Stimulated activated CD4-positive, alpha-beta T cell treated with anti-CD3 and anti-CD28 coated beads, Interleukin-12 subunit alpha, Interleukin-12 subunit beta, amount 100 ng/mL, for 4 hours (primary cell): ENCODE measurements at regions not wholly inside any gene's neighbourhood (a gene's known extent, or its start where the extent isn't known, plus 50 kb on each side); places are given as distances from the start of the nearest gene placed in this dataset.
"Not testable (repeated sequence)": the region's sequence is repeated elsewhere in the genome, so short reads cannot be mapped to it uniquely, and the experiment has no call there.

Experiments
- DNase-seq: peaks from one replicate; pipeline ENCODE4 v3.0.0-alpha.2; 2020

DNA sequence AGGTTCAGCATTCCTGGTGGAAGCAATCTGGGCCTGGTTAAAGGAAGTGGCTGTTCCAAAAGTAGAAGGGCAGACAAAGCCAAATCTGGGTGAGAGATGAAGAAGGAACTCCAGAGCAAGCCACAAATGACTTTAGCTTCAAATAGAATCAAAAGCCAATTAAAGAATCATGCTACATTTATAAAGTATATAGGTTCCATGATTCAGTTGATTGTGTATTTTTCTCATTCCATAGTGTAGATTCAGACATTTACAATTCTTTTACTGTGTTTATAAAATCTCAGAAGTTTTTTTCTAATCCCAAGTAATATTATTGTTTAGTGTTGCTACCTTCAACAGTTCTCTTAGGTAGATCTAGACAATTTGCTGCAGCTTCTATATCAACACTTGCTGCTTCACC, 262.0 kb downstream of the PLK2 start:
- DNase-seq: no peak

DNA sequence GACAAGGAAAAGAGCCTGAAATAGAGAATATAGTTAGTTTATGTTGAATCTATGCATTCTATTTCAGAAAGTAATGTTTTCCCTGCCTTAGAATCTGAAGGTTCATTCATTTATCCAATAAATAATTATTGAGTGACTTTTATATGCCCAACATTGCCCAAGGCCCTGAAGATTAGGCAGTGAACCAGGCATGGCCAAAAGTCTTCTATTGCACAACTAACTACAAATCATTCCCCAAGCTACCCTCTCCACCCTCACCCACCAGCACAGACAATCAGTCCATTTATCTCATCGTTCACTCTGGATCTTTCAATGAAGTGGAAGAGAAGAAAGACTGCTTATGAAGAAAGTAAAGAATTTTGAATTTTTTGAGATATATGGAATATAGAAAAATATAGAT, 268.4 kb downstream of the PLK2 start:
- DNase-seq: no peak

DNA sequence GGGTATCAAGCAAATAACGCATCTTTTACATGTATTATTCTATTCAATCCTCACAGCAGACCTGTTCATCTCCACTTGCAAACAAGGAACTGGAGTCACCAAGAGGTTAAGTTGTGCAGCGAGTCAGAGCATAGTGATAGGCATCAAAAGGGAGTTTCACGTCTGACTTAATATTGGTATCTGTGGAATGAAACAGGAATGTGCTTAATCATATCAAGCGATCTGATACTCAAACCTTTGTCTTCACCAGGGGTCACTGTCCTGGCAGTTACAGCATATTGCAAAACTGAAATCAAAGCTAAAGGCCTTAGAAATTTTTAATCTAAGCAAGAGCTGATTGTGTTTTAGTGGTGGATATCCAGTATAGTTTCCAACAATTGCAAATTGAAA, 271.6 kb downstream of the PLK2 start:
- no peak for DNase-seq

DNA sequence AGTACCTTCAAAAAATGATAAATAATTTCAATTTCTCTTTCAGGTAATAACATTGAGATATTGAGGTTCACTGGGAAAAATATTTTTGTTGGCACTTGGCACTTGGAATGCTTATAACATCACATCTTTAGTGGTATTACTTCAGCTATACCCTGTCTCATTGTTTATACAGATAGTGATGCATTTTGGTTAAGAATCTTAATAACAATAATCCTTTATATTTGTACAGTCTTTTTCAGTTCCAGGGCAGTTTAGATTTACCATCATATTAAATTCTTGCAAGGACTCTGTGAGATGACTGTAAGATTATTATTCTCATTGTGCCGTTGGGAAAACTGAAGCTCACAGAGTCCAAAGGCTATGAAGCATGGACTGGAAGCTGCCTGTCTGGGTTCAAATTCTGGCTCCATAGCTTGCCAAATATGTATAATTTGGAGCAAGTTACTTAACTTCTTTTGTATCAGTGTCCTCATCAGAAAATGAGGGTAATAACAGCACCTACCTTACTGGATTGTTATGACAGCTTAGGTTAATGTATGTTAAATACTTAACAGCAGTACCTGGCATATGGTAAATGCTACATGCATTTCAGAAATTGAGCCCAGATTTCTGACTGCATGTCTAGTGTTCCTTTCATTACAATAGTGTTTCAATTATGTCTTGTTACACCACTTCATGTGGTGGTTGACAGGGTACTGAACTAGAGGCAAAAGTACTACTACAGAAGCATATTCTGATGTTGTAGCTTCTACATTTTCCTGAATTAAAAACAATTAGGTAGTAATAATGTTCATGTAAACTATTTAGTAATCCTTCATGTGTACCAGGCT, 272.2 kb downstream of the PLK2 start:
- DNase-seq: no peak

DNA sequence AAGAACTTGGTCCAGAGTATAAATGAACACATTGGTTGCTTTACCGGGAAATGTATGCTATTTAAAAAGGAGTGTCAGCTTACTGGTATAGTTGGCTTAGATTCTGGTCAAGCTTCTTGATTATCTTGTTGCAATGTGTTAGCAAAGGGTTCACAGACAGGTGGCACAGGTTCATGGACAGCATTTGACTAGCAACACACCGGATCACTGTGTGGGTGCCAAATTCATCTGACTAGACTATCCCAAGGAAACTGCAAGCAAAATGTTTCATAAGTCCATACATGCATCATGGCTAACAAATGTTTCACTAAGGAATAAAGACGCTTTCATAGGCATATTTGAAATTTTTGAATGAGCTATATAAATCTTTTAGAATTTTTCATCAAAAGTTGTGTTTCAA, 274.1 kb downstream of the PLK2 start:
- DNase-seq: no peak

DNA sequence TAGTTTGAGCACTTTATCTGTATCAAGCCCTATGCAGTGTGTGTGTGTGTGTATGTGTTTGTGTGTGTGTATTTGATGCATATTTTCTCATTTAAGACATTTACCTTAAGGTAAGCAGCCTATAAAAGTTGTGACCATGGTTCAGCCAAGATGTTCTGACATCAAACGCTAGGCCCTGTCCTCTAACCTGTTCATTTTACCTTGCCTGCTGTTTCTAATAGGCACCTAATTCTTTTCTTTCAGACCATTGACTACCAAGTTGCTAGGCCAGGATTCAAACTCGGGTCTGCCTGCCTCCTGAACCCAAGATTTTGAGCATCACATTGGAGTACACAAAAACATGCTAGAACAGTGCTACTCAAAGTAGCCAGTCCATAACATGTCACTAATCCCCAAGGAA, 274.5 kb downstream of the PLK2 start:
- no peak for DNase-seq

DNA sequence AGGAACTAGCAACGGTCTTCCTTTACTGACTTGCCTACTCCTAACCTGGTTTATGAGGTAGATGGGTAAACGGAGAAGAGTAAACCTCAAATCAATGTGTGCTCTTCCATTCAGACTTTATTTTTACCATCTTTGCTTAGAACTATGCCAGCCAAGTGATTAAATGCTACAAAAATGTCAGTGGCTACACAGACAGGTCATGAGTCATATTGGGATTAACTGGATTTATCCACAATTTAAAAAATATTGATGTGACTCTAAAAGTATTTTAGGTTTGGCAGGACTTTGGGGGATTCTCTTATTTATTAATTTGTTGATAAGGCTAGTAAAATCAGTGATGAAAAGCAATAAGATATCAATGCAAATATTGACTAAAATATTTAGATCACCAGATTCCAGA, 275.0 kb downstream of the PLK2 start:
- DNase-seq: no peak

DNA sequence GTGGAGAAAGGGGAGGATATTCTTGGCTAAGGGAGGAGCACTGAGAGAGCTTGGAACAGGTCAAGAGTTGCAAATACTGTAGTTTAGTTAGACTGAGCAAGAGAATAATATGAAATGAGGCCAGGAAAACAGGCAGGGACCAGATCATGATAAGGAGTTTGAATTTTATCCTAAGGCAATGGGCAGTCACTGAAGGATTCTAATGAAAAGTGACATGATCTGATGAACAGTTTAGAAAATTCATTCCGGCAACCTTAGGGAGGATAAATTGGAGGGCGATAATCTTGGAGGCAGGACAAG, 276.1 kb downstream of the PLK2 start:
- no peak for DNase-seq

DNA sequence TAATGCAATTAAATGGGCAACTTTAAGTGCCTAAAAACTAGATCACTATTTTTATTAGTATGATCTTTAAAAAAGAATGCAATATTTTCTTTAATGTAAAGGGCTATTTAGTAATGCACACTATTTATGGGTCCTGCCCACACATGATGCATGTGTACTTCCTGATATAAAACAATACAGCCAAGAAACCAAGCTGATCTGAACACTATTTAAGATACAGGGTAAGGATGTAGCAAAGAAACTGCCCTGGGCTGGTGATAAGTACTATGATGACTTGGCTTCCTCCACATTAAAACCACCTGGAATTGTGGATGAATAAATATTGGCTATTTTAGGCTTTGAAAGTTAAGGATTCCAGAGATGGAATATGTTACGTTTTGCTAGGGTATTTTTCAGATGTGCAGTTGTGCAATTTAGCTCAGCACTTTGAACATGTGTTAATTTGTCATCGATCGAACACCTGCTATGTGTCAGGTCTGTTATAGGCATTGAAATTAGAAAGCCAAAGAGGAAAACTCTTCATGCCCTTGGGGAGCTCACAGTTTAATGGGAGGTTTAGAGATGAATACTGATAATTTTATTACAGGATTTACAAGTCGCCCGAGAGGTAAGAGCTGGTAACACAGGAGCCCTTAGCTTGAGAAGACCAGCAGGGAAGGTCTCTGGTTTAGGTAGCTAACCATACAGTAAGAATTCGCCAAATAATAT, 276.7 kb downstream of the PLK2 start:
- DNase-seq: no peak

DNA sequence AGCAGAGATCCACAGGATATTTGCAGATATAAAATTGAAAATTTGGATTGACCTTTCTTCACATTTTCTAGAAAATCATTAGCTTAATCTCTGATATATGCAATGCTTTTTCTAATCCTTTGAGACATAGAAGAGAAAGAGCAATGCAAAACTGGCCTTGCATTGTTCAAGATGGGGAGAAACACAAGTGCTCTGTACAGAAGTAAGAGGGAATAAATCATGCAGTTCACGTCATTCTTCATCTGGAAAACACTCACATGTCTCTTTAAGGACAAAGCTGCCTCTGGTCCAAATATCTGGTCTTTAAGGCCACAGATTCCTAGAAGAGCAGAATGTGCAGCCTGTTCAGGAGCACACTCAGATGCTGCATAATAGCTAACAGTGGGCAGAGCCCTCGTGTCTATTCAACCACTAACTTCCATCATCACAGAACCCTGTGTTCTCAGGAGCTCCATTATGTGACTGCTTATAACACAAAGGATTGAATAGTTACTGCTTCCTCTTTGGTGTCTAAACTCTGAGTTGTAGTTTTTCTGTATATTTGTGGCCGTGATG, 277.5 kb downstream of the PLK2 start:
- no peak for DNase-seq

DNA sequence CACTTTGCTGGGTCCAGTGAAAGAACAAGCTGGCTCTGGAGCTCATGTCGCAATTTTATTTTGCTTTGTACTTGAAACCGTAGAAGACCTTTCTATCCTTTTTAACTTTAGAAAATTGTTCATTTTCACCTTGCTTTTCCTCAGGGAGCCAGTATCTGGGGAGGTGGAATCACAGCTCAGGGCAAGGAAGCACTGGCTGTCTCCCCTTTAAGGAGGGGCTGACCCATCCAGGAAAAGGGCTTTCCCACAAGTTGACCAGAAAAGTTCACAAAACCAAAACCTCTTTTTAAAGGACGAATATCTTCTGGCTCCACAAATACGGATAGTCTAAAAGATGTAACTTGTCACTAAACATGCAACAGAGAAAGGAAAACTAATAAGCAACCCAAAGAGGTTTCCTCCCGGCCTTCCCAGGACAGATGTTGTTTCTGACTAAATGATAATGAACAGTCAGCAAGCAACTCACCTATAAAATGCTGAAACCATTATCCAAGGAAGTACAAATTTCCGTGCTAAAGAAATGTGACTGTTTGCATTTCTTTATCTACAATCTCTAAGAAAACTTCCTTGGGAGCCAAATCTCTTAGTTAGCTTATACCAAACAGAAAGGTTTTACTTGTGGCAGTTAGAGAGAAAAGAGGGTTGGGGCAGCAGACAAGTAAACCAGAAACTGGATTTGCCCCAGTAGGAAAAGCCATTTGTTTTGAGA, 278.2 kb downstream of the PLK2 start:
- DNase-seq: no peak

DNA sequence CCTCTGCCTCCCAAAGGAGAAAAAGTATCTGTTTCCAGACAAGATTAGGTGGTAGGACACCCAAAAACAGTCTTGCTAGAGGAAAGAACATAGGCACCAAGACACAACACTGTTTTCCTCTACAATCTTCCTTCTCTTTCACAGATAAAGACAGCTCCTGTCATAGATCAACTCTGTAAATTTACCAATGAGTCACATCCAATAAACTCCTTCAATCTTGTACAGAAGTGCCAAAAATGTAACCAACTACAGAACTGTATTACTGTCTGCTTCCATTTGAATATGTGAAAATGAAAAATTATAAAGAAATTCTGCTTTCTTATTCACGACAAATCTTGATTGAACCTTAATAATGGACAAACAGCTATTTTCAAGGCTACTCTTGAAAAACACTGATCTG, 286.9 kb downstream of the PLK2 start:
- DNase-seq: no peak

DNA sequence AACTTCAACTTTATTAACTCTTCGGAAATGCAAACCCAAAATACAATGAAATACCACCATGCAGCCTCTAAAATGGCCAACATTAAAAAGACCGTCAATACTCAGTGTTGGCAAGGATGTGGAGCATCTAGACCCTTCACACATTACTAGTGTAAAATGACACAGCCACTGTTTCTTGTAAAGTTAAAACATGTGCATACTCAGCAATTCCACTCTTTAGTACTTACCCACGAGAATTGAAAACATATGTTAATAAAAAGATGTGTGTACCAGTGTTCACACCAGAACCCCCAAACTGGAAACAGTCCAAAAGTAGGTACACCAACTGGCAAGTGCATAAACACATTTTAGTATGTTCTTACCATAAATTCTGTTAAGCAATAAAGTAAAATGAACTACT, 294.7 kb downstream of the PLK2 start:
- no peak for DNase-seq

DNA sequence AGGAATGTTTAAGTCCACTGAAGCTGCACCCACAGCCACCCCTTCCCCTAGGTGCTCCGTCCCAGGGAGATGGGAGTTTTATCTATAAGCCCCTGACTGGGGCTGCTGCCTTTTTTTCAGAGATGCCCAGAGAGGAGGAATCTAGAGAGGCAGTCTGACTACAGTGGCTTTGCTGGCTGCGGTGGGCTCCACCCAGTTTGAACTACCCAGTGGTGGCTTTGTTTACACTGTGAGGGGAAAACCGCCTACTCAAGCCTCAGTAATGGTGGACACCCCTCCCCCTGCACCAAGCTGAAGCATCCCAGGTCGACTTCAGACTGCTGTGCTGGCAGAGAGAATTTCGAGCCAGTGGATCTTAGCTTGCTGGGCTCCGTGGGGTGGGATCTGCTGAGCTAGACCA, 298.0 kb downstream of the PLK2 start:
- DNase-seq: not testable (repeated sequence)

DNA sequence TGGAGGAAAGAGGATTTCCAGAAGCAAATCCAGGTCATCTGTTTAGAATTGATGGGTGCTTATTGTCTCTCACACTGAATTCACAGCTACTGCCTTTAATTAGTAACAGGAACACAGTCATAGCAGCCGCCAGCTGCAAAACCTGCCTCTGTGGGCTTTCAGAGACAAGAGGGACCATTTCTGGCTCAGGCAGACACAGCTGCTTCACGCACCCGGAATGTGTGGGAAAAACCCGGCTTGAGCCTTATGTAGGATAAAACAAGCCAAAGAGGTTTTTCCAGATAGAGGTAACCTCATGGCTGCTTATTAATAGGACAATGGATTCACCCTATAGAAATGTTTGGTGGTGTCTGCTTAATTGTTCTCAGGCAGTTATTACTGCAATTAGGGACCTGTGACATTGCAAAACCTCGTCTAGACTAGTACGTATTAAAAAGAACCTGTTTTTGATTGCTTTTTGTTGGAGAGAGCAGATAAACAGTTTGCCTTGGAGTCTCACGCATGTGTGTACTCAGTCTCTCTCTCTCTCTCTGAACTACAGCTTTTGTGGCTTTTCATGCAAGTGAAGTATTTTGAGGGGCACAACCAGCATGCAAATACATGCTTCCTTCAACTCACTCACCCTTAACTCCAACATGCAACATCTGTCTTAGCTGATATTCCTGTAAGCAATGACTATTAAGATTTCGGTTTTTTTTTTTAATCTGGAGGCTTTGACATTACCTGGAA, 302.7 kb downstream of the PLK2 start:
- DNase-seq: no peak

DNA sequence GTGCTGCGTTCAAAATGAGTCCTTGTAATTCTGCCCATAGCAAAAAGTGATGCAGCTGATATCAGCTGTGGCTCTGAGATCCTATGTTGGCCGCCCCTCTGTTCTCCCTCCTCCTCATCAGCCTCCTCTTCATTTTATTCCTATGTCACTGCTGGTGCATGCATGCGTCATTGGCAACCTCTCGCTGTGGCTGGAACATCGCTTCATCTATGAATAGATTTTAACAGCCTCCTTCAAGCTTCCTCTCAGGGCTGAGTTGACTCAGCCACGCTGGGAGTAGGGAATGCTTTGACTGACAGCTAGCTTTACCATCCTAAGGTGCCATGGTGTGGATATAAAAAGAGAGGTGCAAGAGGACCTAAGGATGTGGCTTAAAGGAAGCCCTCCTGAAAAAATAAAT, 303.5 kb downstream of the PLK2 start:
- DNase-seq: no peak

DNA sequence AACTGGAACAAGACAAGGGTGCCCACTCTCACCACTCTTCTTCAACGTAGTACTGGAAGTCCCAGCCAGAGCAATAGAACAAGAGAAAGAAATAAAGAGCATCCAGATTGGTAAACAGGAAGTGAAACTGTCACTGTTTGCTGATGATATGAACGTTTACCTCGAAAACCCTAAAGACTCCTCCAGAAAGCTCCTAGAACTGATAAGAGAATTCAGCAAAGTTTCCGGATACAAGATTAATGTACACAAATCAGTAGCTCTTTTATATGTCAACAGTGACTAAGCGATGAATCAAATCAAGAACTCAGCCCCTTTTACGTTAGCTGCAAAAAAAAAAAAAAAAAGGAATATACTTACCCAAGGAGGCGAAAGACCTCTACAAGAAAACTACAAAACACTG, 306.6 kb downstream of the PLK2 start:
- DNase-seq: no peak

DNA sequence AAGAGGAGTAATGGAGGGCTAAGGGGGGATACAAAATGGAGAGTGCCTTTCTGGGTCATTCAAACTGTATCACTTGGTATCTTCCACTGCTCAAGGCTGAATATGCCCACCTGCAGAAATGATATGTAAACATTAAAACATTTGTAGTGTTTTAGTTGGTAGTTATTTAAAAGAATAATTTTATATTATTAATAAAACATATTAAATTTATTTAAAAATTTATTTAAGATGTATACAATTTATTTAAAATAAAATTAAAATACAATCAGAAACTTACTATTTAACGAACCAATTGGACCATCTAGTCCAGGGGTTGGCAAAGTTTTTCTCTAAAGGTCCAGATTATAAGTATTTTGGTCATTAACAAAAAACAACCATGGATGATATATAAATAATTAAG, 308.5 kb downstream of the PLK2 start:
- DNase-seq: no peak

DNA sequence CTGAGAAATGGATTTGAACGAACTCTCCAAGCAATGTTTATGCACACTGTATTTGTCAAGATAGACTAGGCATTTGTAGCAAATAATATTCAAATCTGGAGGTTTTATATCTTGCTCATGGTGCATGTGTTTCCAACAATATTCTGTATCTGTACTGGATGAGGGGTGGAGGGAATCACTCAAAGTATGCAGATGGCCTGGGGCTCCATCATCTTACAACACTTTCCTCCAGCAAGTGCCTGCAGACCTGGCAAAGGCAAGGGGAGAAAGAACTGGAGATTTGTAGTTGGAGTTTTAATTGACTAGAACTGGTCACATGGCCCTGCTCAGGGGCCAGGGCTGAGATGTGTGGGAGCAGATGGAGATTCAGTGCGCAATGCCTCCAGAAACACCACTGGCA, 309.0 kb downstream of the PLK2 start:
- no peak for DNase-seq

DNA sequence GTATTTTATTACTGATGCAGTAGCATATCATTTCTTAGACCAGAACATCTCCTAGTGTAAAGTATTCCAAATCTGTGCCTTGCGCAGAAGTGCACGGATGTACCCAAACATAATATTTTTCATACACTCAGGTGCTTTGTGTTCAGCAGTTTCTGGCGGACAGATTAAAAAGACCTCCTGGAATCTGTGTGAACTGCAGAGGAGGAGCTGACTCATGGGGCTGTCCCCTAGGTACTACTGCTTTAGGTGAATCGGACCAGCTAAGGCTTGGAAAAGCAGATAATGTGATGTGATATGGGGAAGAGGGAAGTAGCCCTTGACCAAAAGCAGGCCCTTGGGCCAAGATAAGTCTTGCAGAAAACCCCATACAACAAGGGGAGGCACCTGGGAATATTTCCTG, 310.1 kb downstream of the PLK2 start:
- no peak for DNase-seq

DNA sequence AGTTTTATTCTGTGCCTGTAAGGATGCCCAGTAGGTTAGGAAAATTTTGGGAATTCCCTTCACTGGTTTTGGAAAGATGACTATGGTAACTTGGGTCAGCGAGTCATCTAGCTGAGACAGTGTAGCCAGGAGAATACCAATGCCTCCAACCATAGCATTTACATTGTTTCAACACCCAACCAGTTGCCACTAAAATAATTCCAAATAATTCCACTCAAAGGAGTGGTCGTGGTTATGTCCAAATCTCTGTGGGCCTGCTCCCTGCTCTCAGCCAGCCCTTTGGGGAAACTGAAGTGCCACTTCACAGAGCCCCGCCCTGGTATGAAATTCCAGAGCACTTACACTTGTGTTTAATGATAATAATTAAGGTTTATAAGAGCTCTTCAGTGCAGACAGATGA, 310.5 kb downstream of the PLK2 start:
- DNase-seq: no peak

DNA sequence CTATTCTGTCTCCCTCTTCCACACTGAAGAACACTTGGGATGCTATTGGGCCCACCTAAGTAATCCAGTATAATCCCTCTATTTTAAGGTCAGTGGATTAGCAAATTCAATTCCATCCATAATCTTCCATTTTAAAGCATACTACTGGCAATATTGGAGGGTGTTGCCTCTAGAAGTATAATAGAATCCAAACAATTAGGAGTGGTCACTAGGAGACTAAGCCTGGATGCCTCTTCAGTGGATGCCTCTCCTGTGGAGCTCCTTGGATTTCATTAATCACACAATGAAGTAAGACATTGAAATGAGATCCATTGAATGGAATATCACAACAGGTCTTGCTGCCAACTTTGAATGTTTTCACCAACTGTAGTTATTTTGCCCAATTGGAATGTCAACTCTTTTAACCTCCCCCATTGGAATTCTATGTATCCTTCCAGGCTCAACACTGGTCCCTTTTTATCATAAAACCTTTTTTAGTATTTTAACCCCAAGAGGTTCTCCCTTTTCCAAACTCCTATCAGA, 311.6 kb downstream of the PLK2 start:
- DNase-seq: no peak

DNA sequence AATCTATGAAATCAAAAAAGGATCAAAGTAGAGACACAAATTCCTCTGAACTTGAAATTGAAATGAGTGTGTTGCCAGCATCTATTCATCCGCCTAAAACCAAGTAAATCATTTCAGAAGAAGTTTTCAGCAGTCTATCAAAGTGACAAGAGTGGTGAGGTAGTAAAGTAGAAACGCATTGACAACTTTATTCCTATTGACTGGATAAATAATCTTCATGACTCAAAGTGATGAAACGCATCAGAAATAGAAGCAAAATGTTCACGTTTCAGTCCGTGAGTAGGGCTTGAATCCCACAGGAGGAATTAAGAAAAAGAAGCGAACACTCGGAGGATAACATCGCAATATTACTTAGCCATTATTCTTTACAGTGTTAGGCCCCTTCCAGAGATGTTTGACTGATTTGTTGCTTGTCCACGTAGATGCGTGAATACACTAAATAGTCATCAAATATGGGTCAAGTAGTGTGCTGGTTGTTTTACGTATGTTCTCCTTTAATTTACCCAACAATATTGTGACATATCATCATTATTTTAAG, 314.4 kb downstream of the PLK2 start:
- DNase-seq: no peak
